NCI-H1436 treated with DMSO at 0.1 percent for 48 hours (cell line): ENCODE measurements at regions not wholly inside any gene's neighbourhood (a gene's known extent, or its start where the extent isn't known, plus 50 kb on each side); places are given as distances from the start of the nearest gene placed in this dataset.
"Not testable (repeated sequence)": the region's sequence is repeated elsewhere in the genome, so short reads cannot be mapped to it uniquely, and the experiment has no call there.

Experiments
- DNase-seq: peaks from one replicate; lab custom pipeline; 2025; lab: John Stamatoyannopoulos, UW

DNA sequence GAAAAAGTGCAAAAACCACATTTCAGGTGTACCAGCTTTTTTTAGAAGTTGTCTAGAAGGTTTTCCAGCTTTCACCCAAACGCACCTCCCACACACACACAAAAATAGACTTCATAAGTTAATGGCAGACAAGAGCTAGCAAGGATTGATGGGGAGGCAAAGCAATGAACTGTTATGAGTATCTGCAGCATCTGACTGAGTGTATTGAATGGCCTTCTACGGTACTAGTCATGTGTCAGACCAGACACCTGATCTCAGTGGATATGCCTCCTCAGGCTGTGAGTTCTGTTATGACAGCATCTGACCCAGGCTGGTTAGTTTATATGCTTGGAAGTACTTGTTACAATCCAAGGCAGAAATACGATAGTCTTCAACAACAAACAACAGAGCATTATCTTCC, 406.1 kb upstream of the AUTS2 start:
- no peak for DNase-seq

- DNase-seq = no peak
Measured at GRCh38 chr7:69193061-69193460, 405.2 kb upstream of the AUTS2 start.

GRCh38 chr7:69196593-69196992, 401.7 kb upstream of the AUTS2 start:
- DNase-seq = no peak

DNA sequence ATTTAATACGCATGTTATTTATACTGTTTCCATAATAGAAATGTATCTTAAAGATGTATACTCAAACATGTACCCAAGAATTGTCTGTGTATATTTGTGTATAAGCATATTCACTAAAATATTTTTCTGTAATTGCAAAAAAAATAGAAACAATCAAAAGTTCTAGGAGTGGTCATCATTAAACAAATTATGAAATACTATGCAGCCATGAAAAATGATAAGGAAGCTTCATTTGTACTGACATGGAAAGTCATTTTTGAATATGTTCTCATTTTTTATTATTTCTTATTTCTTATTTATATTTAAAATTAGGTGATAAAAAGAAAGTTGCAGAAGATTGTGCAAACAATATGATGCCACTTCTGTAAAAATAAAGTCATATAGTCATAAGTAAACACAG, 400.0 kb upstream of the AUTS2 start:
- no peak for DNase-seq

DNA sequence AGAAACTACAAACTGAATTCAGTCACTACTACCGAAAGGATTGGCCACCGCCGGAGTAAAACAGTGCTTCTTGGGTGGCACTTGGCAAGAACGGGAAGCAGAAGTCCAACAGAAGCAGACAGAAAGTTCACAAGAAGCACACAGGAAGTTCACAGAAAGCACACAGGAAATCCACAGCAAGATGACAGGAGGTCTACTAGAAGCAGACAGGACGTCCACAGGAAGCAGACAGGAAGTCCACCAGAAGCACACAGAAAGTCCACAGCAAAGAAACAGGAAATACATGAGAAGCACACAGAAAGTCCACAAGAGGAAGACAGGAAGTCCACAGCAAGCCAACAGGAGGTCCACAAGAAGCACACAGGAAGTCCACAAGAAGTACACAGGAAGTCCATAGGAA, 399.2 kb upstream of the AUTS2 start:
- DNase-seq = no peak

- DNase-seq = no peak
Measured at GRCh38 chr7:69199661-69200060, 398.6 kb upstream of the AUTS2 start.

DNA sequence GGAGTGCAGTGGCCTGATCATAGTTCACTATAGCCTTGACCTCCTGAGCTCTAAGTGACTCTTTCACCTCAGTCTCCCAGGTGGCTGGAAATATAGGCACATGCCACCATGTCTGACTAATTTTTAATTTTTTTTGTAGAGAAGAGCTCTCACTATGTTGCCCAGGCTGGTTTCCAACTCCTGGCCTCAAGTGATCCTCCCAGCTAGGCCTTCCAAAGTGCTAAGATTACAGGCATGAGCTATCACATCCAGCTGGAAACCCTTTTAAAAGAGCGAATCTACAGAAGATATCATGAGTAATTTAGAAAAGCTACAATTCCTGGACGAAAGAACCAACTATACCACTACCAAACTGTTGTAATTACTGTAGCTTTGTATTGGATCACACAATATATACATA, 394.4 kb upstream of the AUTS2 start:
- DNase-seq = no peak

GRCh38 chr7:69204943-69205342, 393.3 kb upstream of the AUTS2 start:
- DNase-seq = no peak

DNA sequence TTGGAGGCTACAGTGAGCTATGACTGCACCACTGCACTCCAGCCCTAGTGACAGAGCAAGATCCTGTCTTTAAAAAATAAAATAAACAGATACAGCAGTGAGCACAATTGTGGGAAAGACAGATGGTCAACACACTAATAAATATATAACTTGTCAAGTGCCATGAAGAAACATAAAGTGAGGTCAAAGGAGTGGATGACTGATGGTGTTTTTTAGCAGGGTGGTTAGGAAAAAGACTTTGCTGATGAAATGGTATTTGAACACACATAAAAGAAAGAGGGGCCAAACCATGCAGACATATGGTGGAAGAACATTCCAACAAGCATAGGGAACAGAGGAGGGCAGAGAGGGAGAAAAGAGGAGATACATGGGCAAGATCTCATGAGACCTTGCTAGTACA, 392.7 kb upstream of the AUTS2 start:
- no peak for DNase-seq

GRCh38 chr7:69208276-69208675, 390.0 kb upstream of the AUTS2 start:
- DNase-seq = no peak

- DNase-seq = no peak
Measured at GRCh38 chr7:69208848-69209247, 389.4 kb upstream of the AUTS2 start.

GRCh38 chr7:69211336-69211735, 386.9 kb upstream of the AUTS2 start:
- no peak for DNase-seq

GRCh38 chr7:69211739-69212138, 386.5 kb upstream of the AUTS2 start:
- no peak for DNase-seq

- DNase-seq = no peak
Measured at GRCh38 chr7:69213878-69214277, 384.4 kb upstream of the AUTS2 start.

DNA sequence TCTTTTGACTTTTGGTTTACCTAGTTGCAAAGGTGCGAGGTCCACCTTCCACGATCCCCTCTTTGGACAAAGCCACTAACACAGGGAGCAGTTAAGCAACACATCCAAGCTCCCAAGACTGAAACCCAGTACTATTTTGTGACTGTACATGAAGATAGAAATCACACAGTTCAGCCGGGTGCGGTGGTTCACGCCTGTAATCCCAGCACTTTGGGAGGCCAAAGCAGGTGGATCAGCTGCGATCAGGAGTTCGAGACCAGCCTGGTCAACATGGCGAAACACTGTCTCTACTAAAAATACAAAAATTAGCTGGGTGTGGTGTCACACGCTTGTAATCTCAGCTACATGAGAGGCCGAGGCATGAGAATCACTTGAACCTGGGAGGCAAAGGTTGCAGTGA, 382.8 kb upstream of the AUTS2 start:
- not testable (repeated sequence) for DNase-seq

- no peak for DNase-seq
Measured at GRCh38 chr7:69217516-69218350, 380.5 kb upstream of the AUTS2 start.

GRCh38 chr7:69218576-69218975, 379.7 kb upstream of the AUTS2 start:
- DNase-seq = no peak

DNA sequence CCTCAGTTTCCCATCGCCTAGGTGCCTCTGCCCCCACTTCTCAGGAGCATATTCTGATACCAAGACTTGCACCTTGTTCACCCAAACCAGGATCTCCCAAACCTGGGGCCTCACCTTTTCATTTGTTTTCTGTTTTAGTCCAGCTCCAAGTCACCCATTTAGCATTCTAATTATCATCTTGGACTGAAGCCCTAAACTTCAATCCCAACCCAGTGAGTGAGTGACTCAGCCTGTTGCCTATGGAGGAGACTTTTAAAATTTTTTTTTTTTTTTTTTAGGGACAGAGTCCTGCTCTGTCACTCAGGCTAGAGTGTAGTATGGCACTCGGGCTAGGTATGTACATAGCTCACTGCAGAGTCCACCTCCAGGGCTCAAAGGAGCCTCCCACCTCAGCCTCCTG, 378.9 kb upstream of the AUTS2 start:
- DNase-seq = no peak

- no peak for DNase-seq
Measured at GRCh38 chr7:69225259-69225943, 372.9 kb upstream of the AUTS2 start.

DNA sequence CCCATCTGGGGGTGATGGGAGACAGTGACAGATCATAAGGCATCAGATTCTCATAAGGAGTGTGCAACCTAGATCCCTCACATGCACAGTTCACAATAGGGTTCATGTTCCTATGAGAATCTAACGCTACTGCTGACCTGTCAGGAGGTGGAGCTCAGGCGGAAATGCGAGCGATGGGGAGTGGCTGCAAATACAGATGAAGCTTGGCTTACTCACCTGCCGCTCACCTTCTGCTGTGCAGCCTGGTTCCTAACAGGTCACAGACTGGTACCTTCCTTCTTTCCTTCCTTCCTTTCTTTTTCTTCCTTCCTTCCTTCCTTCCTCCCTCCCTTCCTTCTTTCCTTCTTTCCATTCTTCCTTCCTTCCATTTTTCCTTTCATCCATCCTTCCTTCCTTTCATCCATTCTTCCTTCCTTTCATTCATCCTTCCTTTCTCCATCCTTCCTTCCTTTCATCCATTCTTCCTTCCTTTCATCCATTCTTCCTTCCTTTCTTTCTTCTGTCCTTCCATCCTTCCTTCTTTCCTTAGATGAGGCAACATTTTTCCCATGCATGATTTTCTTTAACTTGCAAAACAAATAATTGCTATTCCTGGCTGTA, 370.0 kb upstream of the AUTS2 start:
- no peak for DNase-seq

DNA sequence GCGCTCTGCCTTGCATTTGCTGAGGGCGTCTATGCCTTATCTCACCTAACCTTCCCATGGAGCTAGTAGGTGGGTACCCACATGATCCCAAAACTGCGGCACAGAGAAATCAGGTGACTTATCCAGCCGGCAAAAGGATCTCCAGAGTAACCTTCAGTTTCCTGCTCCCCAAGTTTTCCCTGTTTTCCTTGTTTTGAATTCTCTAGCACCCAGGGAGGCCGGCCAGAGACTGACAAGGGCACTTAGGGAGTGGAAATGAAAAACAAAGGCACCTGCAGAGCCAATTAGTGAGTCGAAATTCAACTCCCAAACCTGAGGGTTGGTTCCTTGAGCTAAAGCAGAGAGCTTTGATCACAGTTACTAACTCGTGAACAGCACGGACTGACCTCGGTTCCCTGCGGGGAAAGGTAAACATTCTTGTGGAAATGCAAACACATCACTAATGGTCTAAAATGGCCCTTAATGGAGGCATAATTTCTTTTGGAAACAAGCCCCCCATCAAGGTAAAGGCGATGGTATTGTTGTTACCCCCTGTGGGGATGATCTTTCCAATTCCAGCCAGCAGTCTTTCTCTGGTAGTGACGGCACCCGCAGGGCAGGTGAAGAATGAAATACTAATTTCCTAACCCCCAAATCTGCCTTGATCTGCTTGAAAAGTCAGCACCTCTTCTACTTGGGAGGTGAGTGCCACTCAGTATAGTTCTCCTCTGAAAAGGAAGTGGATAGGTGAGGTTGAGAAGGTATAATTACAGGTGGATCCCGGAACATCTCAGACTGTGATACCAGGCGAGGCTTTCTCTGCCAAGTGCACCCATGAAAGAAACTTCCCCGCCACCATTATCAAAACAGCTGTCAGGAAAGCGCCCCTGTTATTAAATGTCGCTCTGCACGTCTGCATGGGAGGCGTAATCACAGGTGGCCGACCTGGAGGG, 365.6 kb upstream of the AUTS2 start:
- DNase-seq = peak; percentile 77

GRCh38 chr7:69237541-69237940, 360.7 kb upstream of the AUTS2 start:
- no peak for DNase-seq
